Neural progenitor cell (in vitro differentiated cells): ENCODE measurements at regions not wholly inside any gene's neighbourhood (a gene's known extent, or its start where the extent isn't known, plus 50 kb on each side); places are given as distances from the start of the nearest gene placed in this dataset.

Experiments
- EZH2 ChIP-seq: fragments of 200-600 bp; sonication (generic); IDR thresholded peaks from 2 replicates; pipeline ENCODE4 v1.6.1; 2017; ENCODE audit warnings: antibody characterized with exemption, mild to moderate bottlenecking, moderate library complexity
- TF ChIP-seq, protein P1 (sequence below): fragments of 200-600 bp; sonication (generic); IDR thresholded peaks from 2 replicates; pipeline ENCODE4 v1.5.1; 2017; ENCODE audit warnings: antibody characterized with exemption, mild to moderate bottlenecking

DNA sequence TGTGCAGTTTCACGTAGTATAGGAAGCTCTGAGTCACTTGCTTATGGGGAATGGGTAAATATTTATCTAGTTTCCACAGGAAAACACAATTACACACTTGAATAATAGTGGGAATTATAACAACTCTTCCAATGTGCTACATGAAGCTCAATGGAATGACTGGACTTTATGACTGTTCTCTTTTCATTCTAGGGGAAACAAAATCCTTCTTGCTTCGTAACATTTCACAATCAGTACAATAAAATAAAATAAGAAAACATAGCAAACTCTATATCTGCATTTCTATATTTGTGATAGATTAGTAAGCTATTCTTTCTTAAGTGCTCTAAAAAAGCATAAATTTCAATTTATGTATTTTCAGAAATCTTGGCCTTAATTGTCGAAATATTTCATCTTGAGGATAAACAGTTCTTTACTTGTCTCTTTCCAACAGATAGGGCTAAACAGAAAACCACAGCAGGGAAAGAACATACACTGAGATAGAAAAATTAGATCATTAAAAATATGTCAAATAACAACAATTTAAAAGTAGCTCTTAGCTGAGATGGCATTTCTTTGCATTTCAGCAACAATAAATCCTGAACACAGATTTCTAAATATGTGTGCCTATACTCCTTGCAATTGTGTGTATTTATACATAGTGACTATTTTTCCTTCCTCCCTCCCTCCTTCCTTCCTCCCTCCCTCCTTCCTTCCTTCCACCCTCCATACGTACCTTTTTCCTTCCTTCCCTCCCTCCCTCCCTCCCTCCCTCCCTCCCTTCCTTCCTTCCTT lies 395.5 kb upstream of the KCNMB2 start:
- TF ChIP-seq, protein P1, sequence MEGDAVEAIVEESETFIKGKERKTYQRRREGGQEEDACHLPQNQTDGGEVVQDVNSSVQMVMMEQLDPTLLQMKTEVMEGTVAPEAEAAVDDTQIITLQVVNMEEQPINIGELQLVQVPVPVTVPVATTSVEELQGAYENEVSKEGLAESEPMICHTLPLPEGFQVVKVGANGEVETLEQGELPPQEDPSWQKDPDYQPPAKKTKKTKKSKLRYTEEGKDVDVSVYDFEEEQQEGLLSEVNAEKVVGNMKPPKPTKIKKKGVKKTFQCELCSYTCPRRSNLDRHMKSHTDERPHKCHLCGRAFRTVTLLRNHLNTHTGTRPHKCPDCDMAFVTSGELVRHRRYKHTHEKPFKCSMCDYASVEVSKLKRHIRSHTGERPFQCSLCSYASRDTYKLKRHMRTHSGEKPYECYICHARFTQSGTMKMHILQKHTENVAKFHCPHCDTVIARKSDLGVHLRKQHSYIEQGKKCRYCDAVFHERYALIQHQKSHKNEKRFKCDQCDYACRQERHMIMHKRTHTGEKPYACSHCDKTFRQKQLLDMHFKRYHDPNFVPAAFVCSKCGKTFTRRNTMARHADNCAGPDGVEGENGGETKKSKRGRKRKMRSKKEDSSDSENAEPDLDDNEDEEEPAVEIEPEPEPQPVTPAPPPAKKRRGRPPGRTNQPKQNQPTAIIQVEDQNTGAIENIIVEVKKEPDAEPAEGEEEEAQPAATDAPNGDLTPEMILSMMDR = no peak
- TF ChIP-seq EZH2 = no peak
